ENCODE measurements at regions not wholly inside any gene's neighbourhood (a gene's known extent, or its start where the extent isn't known, plus 50 kb on each side); places are given as distances from the start of the nearest gene placed in this dataset.

DNA sequence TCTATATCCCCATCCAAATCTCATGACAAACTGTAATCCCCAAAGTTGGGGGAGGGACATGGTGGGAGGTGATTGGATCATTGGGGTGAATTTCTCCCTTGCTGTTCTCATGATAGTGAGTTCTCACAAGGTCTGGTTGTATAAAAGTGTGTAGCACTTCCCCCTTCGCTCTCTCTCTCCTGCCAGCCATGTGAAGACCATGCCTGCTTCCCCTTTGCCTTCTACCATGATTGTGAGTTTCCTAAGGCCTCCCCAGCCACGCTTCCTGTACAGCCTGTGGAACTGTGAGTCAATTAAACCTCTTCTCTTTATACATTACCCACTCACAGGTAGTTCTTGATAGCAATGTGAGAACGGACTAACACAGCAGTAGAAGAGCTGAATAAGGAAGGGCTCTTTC, 62.6 kb upstream of the VASH1 start:
- TF ChIP-seq, protein P1, sequence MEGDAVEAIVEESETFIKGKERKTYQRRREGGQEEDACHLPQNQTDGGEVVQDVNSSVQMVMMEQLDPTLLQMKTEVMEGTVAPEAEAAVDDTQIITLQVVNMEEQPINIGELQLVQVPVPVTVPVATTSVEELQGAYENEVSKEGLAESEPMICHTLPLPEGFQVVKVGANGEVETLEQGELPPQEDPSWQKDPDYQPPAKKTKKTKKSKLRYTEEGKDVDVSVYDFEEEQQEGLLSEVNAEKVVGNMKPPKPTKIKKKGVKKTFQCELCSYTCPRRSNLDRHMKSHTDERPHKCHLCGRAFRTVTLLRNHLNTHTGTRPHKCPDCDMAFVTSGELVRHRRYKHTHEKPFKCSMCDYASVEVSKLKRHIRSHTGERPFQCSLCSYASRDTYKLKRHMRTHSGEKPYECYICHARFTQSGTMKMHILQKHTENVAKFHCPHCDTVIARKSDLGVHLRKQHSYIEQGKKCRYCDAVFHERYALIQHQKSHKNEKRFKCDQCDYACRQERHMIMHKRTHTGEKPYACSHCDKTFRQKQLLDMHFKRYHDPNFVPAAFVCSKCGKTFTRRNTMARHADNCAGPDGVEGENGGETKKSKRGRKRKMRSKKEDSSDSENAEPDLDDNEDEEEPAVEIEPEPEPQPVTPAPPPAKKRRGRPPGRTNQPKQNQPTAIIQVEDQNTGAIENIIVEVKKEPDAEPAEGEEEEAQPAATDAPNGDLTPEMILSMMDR (IDR thresholded peaks at IDR 0.05): no peak
- TF ChIP-seq POLR2A (IDR thresholded peaks at IDR 0.05) (no peak), POLR2AphosphoS5 (IDR thresholded peaks at IDR 0.05) (no peak)

Data from breast epithelium (tissue), 3 donors.